ENCODE measurements at regions not wholly inside any gene's neighbourhood (a gene's known extent, or its start where the extent isn't known, plus 50 kb on each side); places are given as distances from the start of the nearest gene placed in this dataset.

GRCh38 chr5:174291162-174291561, 245.7 kb downstream of the NSG2 start (continued):
- TF ChIP-seq, protein P1, sequence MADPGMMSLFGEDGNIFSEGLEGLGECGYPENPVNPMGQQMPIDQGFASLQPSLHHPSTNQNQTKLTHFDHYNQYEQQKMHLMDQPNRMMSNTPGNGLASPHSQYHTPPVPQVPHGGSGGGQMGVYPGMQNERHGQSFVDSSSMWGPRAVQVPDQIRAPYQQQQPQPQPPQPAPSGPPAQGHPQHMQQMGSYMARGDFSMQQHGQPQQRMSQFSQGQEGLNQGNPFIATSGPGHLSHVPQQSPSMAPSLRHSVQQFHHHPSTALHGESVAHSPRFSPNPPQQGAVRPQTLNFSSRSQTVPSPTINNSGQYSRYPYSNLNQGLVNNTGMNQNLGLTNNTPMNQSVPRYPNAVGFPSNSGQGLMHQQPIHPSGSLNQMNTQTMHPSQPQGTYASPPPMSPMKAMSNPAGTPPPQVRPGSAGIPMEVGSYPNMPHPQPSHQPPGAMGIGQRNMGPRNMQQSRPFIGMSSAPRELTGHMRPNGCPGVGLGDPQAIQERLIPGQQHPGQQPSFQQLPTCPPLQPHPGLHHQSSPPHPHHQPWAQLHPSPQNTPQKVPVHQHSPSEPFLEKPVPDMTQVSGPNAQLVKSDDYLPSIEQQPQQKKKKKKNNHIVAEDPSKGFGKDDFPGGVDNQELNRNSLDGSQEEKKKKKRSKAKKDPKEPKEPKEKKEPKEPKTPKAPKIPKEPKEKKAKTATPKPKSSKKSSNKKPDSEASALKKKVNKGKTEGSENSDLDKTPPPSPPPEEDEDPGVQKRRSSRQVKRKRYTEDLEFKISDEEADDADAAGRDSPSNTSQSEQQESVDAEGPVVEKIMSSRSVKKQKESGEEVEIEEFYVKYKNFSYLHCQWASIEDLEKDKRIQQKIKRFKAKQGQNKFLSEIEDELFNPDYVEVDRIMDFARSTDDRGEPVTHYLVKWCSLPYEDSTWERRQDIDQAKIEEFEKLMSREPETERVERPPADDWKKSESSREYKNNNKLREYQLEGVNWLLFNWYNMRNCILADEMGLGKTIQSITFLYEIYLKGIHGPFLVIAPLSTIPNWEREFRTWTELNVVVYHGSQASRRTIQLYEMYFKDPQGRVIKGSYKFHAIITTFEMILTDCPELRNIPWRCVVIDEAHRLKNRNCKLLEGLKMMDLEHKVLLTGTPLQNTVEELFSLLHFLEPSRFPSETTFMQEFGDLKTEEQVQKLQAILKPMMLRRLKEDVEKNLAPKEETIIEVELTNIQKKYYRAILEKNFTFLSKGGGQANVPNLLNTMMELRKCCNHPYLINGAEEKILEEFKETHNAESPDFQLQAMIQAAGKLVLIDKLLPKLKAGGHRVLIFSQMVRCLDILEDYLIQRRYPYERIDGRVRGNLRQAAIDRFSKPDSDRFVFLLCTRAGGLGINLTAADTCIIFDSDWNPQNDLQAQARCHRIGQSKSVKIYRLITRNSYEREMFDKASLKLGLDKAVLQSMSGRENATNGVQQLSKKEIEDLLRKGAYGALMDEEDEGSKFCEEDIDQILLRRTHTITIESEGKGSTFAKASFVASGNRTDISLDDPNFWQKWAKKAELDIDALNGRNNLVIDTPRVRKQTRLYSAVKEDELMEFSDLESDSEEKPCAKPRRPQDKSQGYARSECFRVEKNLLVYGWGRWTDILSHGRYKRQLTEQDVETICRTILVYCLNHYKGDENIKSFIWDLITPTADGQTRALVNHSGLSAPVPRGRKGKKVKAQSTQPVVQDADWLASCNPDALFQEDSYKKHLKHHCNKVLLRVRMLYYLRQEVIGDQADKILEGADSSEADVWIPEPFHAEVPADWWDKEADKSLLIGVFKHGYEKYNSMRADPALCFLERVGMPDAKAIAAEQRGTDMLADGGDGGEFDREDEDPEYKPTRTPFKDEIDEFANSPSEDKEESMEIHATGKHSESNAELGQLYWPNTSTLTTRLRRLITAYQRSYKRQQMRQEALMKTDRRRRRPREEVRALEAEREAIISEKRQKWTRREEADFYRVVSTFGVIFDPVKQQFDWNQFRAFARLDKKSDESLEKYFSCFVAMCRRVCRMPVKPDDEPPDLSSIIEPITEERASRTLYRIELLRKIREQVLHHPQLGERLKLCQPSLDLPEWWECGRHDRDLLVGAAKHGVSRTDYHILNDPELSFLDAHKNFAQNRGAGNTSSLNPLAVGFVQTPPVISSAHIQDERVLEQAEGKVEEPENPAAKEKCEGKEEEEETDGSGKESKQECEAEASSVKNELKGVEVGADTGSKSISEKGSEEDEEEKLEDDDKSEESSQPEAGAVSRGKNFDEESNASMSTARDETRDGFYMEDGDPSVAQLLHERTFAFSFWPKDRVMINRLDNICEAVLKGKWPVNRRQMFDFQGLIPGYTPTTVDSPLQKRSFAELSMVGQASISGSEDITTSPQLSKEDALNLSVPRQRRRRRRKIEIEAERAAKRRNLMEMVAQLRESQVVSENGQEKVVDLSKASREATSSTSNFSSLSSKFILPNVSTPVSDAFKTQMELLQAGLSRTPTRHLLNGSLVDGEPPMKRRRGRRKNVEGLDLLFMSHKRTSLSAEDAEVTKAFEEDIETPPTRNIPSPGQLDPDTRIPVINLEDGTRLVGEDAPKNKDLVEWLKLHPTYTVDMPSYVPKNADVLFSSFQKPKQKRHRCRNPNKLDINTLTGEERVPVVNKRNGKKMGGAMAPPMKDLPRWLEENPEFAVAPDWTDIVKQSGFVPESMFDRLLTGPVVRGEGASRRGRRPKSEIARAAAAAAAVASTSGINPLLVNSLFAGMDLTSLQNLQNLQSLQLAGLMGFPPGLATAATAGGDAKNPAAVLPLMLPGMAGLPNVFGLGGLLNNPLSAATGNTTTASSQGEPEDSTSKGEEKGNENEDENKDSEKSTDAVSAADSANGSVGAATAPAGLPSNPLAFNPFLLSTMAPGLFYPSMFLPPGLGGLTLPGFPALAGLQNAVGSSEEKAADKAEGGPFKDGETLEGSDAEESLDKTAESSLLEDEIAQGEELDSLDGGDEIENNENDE (IDR thresholded peaks at IDR 0.05; ENCODE audit: insufficient replicate concordance, low read length): no peak
- TF ChIP-seq, protein P2, sequence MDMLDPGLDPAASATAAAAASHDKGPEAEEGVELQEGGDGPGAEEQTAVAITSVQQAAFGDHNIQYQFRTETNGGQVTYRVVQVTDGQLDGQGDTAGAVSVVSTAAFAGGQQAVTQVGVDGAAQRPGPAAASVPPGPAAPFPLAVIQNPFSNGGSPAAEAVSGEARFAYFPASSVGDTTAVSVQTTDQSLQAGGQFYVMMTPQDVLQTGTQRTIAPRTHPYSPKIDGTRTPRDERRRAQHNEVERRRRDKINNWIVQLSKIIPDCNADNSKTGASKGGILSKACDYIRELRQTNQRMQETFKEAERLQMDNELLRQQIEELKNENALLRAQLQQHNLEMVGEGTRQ (IDR thresholded peaks at IDR 0.05; ENCODE audit: low read length): no peak
- TF ChIP-seq SIRT6 (IDR thresholded peaks at IDR 0.05; ENCODE audit: low read length) (no peak), EZH2 (IDR thresholded peaks at IDR 0.05; ENCODE audit: low read depth, low read length, severe bottlenecking) (no peak), SP1 (IDR thresholded peaks at IDR 0.05; ENCODE audit: low read depth, low read length) (no peak), RAD21 (IDR thresholded peaks at IDR 0.05 in 1 of 2, conservative IDR thresholded peaks at IDR 0.05 in 1 of 2; ENCODE audit: low read depth in 2 of 2, low read length in 2 of 2) (no peak), GABPA (IDR thresholded peaks at IDR 0.05; ENCODE audit: borderline replicate concordance, insufficient read depth, low read length) (no peak), PHF8 (conservative IDR thresholded peaks at IDR 0.05; ENCODE audit: low read depth, low read length) (no peak), EP300 (IDR thresholded peaks at IDR 0.05; ENCODE audit: borderline replicate concordance in 1 of 2, low read depth in 2 of 2, low read length in 2 of 2) (no peak), POU5F1 (IDR thresholded peaks at IDR 0.05; ENCODE audit: low read depth, low read length) (no peak)
